Immature natural killer cell (primary cell): ENCODE measurements at regions not wholly inside any gene's neighbourhood (a gene's known extent, or its start where the extent isn't known, plus 50 kb on each side); places are given as distances from the start of the nearest gene placed in this dataset.

Source experiments
- DNase-seq, 3 donors: peaks; one replicate each; pipeline ENCODE4 v3.0.0; 2022; ENCODE audit warnings: mixed read lengths in 1 of 3
- H3K27ac Mint-ChIP-seq, 6 donors: one replicate each; pipeline ENCODE4 v1.8.0; 2020; ENCODE audit warnings: mixed read lengths in 6 of 6, mild to moderate bottlenecking in 5 of 6, inconsistent platforms in 4 of 6, moderate library complexity in 3 of 6
- H3K27me3 Mint-ChIP-seq, 3 donors: one replicate each; pipeline ENCODE4 v1.8.0; 2020 to 2021; ENCODE audit warnings: low read depth in 3 of 3, mild to moderate bottlenecking in 3 of 3, mixed read lengths in 3 of 3, moderate library complexity in 3 of 3, inconsistent platforms in 1 of 3
- H3K36me3 Mint-ChIP-seq, 3 donors: one replicate each; pipeline ENCODE4 v1.8.0; 2020; ENCODE audit warnings: mixed read lengths in 3 of 3, inconsistent platforms in 2 of 3, mild to moderate bottlenecking in 2 of 3
- H3K4me1 Mint-ChIP-seq, 2 donors: one replicate each; pipeline ENCODE4 v1.8.0; 2020; ENCODE audit warnings: inconsistent platforms in 2 of 2, mild to moderate bottlenecking in 2 of 2, mixed read lengths in 2 of 2, moderate library complexity in 1 of 2
- H3K4me3 Mint-ChIP-seq, 5 donors: one replicate each; pipeline ENCODE4 v1.8.0; 2020; ENCODE audit warnings: mild to moderate bottlenecking in 5 of 5, mixed read lengths in 5 of 5, inconsistent platforms in 3 of 5, moderate library complexity in 3 of 5
- H3K9me3 Mint-ChIP-seq, 6 donors: one replicate each; pipeline ENCODE4 v1.8.0; 2020; ENCODE audit warnings: mild to moderate bottlenecking in 6 of 6, mixed read lengths in 6 of 6, inconsistent platforms in 4 of 6, moderate library complexity in 3 of 6

DNA sequence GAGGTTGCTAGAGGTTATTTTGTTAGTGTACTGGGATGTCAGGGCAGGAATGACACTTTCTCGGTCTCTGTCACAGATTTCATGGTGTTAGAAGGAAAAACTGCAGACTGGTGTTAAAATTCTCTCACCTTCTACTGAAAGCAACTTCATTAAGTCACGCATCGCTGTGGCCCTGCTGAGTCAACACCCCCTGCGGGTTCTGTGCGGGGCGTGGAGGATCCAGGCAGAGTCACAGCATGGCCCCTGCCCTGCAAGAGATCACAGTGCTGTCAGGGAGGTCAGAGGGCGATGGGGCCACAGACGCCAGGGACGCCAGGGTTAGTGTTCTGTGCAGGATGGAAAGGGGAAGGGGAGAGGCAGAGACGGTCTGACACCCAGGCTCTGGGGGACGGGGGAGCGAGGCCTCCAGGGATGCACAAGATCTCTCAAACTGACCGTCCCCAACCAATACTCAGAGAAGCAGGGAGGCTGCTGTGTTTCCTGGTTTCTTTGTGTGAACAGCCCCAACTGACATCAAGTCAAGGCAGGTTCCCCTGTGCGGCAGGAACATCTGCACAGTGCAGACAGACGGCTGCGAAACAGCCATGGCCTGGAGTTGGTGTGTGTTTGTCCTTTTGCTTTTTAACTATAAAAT, 354.9 kb upstream of the SALL3 start:
- H3K4me1 Mint-ChIP-seq = peaks cover 0 to 6% of the 10 kb centered on the region in 2 donors
- H3K36me3 Mint-ChIP-seq = peaks cover 0 to 4% (median 0%) of the 10 kb centered on the region in 3 donors
- H3K9me3 Mint-ChIP-seq = peaks cover 0 to 4% (median 0%) of the 10 kb centered on the region in 6 donors
- no peak for DNase-seq
- no peak overlapping the region for H3K27ac Mint-ChIP-seq
- peaks cover 0 to 8% (median 4%) of the 10 kb centered on the region in 3 donors for H3K27me3 Mint-ChIP-seq
- H3K4me3 Mint-ChIP-seq = no peak overlapping the region

DNA sequence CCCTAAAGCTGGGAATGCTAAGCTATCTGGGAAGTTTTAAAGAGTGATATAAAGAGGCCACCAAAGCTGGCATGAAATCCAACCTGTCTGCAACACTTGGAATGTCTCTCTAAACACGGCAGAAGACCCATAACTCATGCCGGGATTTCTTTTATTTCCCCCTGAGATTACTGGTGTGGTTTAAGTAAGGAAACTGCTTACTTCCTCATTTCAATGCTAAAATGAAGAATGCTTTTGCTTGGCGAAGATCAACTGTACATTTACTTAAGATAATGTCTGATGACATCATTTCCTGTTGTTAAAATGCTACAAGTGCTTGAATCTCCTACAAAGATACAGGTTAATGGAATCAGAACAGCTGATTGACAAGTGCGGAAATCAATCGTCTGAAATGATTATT, 353.8 kb upstream of the SALL3 start:
- Mint-ChIP-seq H3K36me3 (peaks cover 0 to 4% (median 0%) of the 10 kb centered on the region in 3 donors), H3K4me1 (peaks cover 0 to 3% of the 10 kb centered on the region in 2 donors), H3K27ac (peak overlapping the region in 1 of 6 donors; percentile 28), H3K9me3 (peaks cover 0 to 4% (median 0%) of the 10 kb centered on the region in 6 donors), H3K4me3 (no peak overlapping the region), H3K27me3 (peaks cover 0 to 8% (median 4%) of the 10 kb centered on the region in 3 donors)
- no peak for DNase-seq

DNA sequence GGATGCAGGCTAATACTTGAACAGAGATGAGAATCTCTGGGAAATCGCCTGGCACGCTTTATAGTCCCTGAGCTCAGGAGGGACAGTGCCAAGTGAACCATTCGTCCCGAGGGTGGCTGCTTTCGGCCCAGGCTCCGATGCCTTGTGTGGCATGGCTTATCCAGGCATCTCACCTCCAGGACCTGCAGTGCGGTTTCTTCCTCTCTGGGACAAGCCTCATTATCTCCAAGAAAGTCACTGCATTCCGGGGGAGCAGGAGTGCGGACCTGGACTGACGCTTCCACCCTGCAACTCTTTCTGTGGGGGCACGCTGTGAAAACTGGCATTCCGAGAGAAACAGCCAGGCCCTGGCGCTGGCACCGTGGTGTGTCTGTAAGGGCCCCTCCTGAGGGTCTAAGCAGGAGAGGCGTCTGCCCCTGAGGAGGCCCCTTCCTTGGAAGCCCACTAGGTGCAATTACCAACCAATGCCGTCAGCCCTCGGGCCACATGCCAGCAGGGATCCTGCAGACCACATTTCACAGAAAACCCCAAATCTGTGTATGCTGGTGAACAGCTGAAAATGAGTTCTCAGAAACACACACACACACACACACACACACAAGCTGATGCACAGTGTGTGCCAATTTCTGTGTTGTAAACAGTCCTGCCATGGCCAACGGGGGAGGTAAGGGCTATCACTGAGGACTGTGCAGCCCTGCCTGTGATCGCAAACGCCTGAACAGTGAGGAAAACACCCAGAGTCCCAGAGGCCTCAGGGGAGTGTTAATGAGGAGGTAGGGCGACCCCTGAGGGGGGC, 351.9 kb upstream of the SALL3 start:
- H3K4me1 Mint-ChIP-seq = peaks cover 0 to 3% of the 10 kb centered on the region in 2 donors
- peaks cover 0 to 4% (median under 1%) of the 10 kb centered on the region in 6 donors for H3K9me3 Mint-ChIP-seq
- H3K4me3 Mint-ChIP-seq = no peak overlapping the region
- DNase-seq = no peak
- H3K36me3 Mint-ChIP-seq = peaks cover 0 to 2% (median 0%) of the 10 kb centered on the region in 3 donors
- H3K27me3 Mint-ChIP-seq = peaks cover 0 to 7% (median 4%) of the 10 kb centered on the region in 3 donors
- no peak overlapping the region for H3K27ac Mint-ChIP-seq

DNA sequence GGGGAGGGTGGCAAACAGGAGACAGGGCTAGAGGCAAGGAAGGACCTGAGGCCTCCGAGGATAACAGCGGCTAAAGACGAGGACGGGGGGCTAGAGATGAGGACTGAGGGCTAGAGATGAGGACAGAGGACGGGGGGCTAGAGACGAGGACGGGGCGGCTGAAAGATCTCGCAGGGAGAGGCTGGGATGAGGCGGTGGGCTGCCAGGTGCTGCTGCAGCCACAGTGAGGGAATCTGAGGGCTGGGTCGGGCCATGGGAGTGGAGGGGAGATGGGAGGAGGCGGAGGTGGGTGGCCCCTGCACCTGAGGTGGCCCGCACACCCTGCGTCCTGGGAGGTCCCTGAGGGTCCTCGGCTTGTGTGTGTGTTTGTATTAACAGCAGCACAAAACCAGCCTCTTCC, 350.2 kb upstream of the SALL3 start:
- no peak for DNase-seq
- H3K36me3 Mint-ChIP-seq = no peaks in the 10 kb centered on the region
- peaks cover 0 to 4% (median 0%) of the 10 kb centered on the region in 6 donors for H3K9me3 Mint-ChIP-seq
- peaks cover 0 to 6% (median 4%) of the 10 kb centered on the region in 3 donors for H3K27me3 Mint-ChIP-seq
- H3K4me1 Mint-ChIP-seq = peaks cover 7 to 10% of the 10 kb centered on the region in 2 donors
- H3K27ac Mint-ChIP-seq = no peak overlapping the region
- H3K4me3 Mint-ChIP-seq = no peak overlapping the region

DNA sequence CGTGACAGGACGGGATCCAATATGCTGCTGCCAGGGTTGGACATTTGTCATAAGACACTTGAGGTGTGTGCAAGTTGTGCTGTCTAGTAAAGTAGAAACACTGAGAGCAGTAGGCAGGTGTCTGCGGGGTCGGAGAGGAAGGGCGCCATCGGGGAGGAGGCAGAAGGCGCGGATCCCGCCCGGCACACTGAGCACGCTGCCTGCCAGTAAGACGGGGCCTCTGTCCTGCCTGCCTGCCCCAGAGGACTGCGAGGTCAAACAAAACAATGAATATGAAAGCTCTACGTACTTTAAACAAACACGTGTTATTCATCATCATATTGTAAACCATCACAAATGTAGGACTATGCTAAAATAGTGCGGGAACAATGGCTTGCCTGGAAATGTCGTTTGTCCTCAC, 349.3 kb upstream of the SALL3 start:
- Mint-ChIP-seq H3K4me3 (no peak overlapping the region), H3K9me3 (peaks cover 0 to 4% (median 0%) of the 10 kb centered on the region in 6 donors), H3K27me3 (peaks cover 0 to 2% (median 1%) of the 10 kb centered on the region in 3 donors), H3K4me1 (peaks cover 11 to 13% of the 10 kb centered on the region in 2 donors), H3K27ac (no peak overlapping the region), H3K36me3 (no peaks in the 10 kb centered on the region)
- DNase-seq = no peak

DNA sequence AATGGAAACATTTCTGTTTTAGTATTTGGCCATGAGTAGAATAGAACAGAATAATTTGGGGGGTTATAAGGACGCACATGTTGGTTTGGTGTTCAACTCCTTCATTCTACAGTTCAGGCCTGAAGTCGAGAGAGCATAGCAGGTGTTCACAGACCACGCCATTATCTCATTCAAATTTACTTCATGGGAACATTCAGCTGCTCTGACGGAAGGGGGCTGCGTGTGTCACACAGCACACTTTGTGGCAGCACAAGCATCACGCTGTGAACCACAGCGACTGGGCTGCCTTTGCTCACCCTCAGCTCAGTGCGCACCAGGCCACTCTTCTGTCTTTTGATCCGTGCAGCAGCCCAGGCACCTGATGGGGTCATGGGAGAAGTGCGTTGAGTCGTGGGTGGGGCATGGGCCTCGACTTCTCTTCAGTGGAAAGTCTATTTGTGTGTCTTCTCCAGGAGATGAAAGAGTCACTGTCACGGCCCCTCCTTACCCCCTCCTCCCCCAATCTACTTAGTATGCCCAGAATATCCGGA, 348.6 kb upstream of the SALL3 start:
- peaks cover 0 to 4% (median 0%) of the 10 kb centered on the region in 3 donors for H3K36me3 Mint-ChIP-seq
- H3K27ac Mint-ChIP-seq = peak overlapping the region in 1 of 6 donors; percentile 13
- peaks cover 0 to 10% (median 3%) of the 10 kb centered on the region in 6 donors for H3K9me3 Mint-ChIP-seq

DNA sequence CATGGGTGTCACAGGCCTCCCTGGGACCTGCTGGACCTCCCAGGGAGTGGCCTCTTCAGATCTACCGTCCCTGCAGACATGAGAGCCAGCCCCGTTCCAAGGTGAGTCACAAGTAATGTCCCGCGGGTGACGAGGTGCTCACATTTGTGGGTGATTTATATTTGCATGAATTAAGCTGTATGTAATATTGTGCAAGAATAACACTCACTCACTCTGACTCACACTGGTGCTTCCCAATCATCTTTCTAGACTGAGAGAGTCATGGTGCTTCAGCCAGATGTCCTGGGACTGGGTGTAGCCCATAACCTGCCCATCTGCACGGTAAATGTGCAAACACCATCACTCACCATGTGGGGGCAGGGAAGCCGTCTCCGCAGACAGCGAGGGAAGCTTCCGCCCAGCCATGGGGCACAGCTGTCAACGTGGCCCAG, 347.5 kb upstream of the SALL3 start:
- DNase-seq = no peak
- no peak overlapping the region for H3K4me3 Mint-ChIP-seq
- H3K27ac Mint-ChIP-seq = peak overlapping the region in 2 of 6 donors; percentile 10 to 76
- peaks cover 0 to 9% (median 0%) of the 10 kb centered on the region in 3 donors for H3K36me3 Mint-ChIP-seq
- H3K4me1 Mint-ChIP-seq = peaks cover 13 to 18% of the 10 kb centered on the region in 2 donors
- H3K27me3 Mint-ChIP-seq = peaks cover 2 to 3% (median 3%) of the 10 kb centered on the region in 3 donors
- H3K9me3 Mint-ChIP-seq = peaks cover 0 to 12% (median 7%) of the 10 kb centered on the region in 6 donors

More for the DNA sequence above, 348.6 kb upstream of the SALL3 start:
- Mint-ChIP-seq H3K27me3 (peaks cover 2 to 3% (median 2%) of the 10 kb centered on the region in 3 donors), H3K4me3 (no peak overlapping the region), H3K4me1 (peaks cover 13 to 14% of the 10 kb centered on the region in 2 donors)
- no peak for DNase-seq

DNA sequence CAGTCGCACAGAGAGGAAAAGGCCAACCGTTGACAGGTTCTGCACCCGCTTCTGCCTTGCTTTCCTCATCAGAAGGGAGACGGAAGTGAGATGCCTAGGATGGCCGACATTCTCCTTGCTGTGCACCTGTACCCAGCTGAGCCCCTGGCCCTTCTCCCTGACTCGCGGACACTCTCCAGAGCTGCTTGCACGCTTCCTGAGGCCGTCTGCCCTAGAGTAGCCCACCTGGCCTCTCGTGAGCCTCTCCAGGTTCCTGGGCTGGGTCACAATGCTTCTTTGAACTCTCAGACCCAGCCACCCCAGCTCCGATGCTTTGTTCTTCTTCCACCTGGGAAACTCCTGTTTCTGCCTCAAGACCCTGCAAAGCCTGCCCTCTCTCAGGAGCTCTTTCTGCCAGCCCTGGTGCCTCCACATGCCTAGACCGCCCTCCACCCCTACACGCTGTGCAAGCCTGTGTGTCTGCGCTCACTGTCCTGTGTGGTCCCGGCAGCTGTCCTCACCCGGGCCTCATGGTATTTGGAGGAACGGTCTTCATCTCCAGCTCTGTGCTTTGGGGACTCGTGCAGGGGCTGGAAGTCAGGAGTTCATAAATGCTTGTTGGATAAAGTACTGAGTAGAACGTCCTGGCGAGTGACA, 345.4 kb upstream of the SALL3 start:
- DNase-seq = no peak
- peaks cover 0 to 9% (median 0%) of the 10 kb centered on the region in 3 donors for H3K36me3 Mint-ChIP-seq
- peak overlapping the region in 1 of 5 donors; percentile 46 for H3K4me3 Mint-ChIP-seq
- H3K9me3 Mint-ChIP-seq = peaks cover 0 to 12% (median 7%) of the 10 kb centered on the region in 6 donors
- H3K27ac Mint-ChIP-seq = peak overlapping the region in 5 of 6 donors; percentile 22 to 59 (median 35)
- peaks cover 0 to 5% (median 3%) of the 10 kb centered on the region in 3 donors for H3K27me3 Mint-ChIP-seq
- H3K4me1 Mint-ChIP-seq = peaks cover 13 to 18% of the 10 kb centered on the region in 2 donors

DNA sequence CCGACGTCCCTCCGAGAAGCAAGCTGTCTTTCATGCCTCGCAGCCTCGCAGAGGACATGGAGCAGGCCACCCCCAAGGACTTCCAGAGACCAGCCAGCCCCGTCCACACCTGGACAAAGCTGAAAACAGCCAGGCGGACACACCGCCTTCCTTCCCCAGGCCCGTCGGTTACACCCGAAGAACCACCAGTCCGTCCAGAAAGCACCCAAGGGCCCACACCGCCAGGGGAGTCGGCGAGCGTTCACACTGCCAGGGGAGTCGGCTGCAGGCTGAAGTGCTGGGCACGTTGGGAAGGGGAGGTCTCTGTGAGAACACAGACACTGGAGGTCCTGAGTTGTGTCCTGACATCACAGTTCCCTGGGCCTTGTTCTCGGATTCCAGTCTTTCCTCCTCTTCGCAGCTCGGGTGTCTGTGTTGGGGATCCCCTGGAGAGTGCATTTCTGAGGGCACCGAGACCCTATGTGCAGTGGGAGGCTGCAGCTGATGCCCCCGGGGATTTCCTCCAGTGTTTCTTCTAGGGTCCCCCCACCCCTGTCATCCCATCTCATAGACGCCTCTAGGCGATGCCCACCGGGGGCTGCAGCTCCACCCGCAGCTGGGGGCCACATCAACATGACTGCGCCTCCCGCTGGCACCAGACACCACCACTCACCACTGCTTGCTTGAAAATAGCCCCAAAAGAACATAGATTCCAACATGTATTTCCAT, 344.4 kb upstream of the SALL3 start:
- Mint-ChIP-seq H3K27ac (peak overlapping the region in 1 of 6 donors; percentile 4), H3K4me1 (peaks cover 13 to 18% of the 10 kb centered on the region in 2 donors), H3K36me3 (peaks cover 0 to 9% (median 0%) of the 10 kb centered on the region in 3 donors), H3K4me3 (no peak overlapping the region), H3K9me3 (peaks cover 0 to 12% (median 7%) of the 10 kb centered on the region in 6 donors), H3K27me3 (peaks cover 0 to 5% (median 3%) of the 10 kb centered on the region in 3 donors)
- DNase-seq = no peak

DNA sequence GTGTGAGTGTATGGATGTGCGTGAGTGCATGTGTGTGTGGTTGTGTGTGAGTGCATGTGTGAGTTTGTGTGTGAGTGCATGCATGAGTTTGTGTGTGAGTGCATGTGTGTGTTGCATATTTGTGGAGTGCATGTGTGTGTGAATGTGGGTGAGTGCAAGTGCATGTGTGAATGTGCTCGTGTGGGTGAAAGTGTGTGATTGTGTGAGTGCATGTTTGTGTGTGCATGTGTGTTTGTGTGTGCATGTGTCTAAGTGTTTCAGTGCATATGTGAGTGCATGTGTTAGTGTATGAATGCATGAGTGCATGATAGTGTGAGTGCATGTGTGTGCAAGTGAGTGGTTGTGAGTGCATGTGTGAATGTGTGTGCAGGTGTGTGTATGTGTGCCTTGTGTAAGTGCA, 343.4 kb upstream of the SALL3 start:
- no peak for DNase-seq
- peaks cover 13 to 18% of the 10 kb centered on the region in 2 donors for H3K4me1 Mint-ChIP-seq
- peaks cover 0 to 12% (median 7%) of the 10 kb centered on the region in 6 donors for H3K9me3 Mint-ChIP-seq
- peaks cover 0 to 5% (median 3%) of the 10 kb centered on the region in 3 donors for H3K27me3 Mint-ChIP-seq
- H3K27ac Mint-ChIP-seq = peak overlapping the region in 3 of 6 donors; percentile 1 to 26 (median 4)
- peak overlapping the region in 1 of 5 donors; percentile 22 for H3K4me3 Mint-ChIP-seq
- H3K36me3 Mint-ChIP-seq = peaks cover 0 to 9% (median 0%) of the 10 kb centered on the region in 3 donors

DNA sequence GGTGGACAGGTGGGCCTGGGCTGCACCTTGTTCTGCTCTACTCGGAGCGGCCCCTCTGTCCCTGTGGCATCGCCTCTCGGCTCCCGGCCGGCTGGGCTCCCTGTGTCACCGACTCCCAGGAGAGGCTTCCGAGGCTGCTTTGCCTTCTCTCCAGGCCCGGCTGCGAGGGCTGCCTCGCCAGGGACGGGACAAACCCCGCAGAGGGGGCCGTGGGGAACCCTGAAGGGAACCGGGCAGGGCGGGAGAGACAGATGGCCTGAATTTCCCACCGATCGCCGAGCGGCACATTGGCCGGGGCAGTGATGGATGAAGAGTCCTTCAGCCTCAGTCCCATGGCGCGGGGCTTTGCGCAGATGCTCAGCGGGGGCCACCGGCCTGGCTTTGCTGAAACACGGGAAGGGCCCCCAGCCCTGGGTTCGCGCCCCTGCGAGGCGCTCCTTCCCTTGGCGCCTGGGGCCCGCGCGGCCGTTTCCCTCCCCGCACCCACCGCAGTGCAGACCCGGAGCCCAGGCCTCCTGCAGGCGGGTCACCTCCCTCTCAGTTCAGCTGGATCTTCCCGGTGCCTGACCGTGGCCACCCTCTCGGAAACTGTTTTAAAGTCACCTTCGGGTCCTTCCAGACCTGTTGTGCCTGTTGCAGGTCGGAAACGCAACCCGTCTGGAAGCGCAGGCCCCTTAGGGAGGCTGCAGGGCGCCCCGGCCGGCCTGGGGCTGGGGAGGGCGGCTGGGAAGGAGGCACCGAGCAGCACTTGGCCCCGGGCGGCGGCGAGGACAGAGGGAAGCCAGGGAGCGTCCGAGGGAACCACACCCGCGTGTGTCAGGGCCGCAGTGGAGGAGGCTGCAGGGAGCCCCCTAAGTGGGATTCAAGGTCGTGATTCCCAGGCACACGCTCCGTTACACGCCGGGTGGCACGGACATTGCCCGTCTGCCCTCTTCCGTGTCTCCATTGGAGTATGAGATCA, 341.9 kb upstream of the SALL3 start:
- no peak for DNase-seq
- H3K4me3 Mint-ChIP-seq = no peak overlapping the region
- H3K4me1 Mint-ChIP-seq = peaks cover 25 to 29% of the 10 kb centered on the region in 2 donors
- no peak overlapping the region for H3K27ac Mint-ChIP-seq
- H3K36me3 Mint-ChIP-seq = peaks cover 0 to 9% (median 0%) of the 10 kb centered on the region in 3 donors
- peaks cover 0 to 5% (median 3%) of the 10 kb centered on the region in 3 donors for H3K27me3 Mint-ChIP-seq
- H3K9me3 Mint-ChIP-seq = peaks cover 0 to 12% (median 5%) of the 10 kb centered on the region in 6 donors
